Endothelial cell of umbilical vein (primary cell): ENCODE measurements at regions not wholly inside any gene's neighbourhood (a gene's known extent, or its start where the extent isn't known, plus 50 kb on each side); places are given as distances from the start of the nearest gene placed in this dataset.

Source experiments
- BruUV-seq: library from RNA; stranded (reverse); fragments of 400-500 nt; replicated peaks from 2 replicates; lab custom pipeline; 2021; lab: Mats Ljungman, UMichigan
- CTCF ChIA-PET: fragments of 300-600, 350-600 bp; sonication (Branson Sonifier 250); formaldehyde crosslinking; loops from one replicate; lab custom pipeline; 2021; ENCODE audit warnings: antibody characterized with exemption, inconsistent platforms; lab: Charles Lee
- POLR2A ChIA-PET: fragments of 300-600, 350-600 bp; sonication (Branson Sonifier 250); formaldehyde crosslinking; loops from one replicate; lab custom pipeline; 2021; ENCODE audit warnings: antibody characterized with exemption, inconsistent platforms; lab: Charles Lee
- DNase-seq: peaks from one replicate; pipeline ENCODE4 v3.0.0-alpha.2; 2011; ENCODE audit warnings: low read depth, low spot score
- FAIRE-seq: peaks from 2 replicates; lab custom pipeline; 2011; peaks lifted over from hg19 to GRCh38; lab: Jason Lieb, UNC
- H2AFZ ChIP-seq: 2 replicates; pipeline ENCODE4 v1.6.0; 2012; ENCODE audit warnings: low read depth, low read length, control low read depth, inconsistent platforms
- H3K27ac ChIP-seq: 2 replicates; pipeline ENCODE4 v1.5.1; 2011; ENCODE audit warnings: low read depth, mild to moderate bottlenecking, control low read depth, low read length, moderate library complexity; ENCODE audit not compliant: insufficient read depth
- H3K27me3 ChIP-seq, 2 experiments: 2 replicates each; pipeline versions ENCODE4 v1.6.0 to v1.6.1; 2011; ENCODE audit warnings: low read length in 2 of 2, mixed read lengths in 1 of 2; ENCODE audit not compliant: control insufficient read depth in 2 of 2, insufficient read depth in 2 of 2
- H3K36me3 ChIP-seq, 2 experiments: 2 replicates in 1 of 2; 3 replicates in 1 of 2; pipeline ENCODE4 v1.5.1; 2011; ENCODE audit warnings: low read length in 2 of 2, mild to moderate bottlenecking in 1 of 2, moderate library complexity in 1 of 2; ENCODE audit not compliant: control insufficient read depth in 2 of 2, insufficient read depth in 2 of 2; ENCODE audit errors: extremely low read depth in 1 of 2
- H3K4me1 ChIP-seq: 3 replicates; pipeline ENCODE4 v1.5.1; 2011; ENCODE audit warnings: mild to moderate bottlenecking, low read length; ENCODE audit not compliant: control insufficient read depth, insufficient read depth; ENCODE audit errors: extremely low read depth
- H3K4me2 ChIP-seq: 2 replicates; pipeline ENCODE4 v1.6.1; 2011; ENCODE audit warnings: low read length, control low read depth, mixed read lengths; ENCODE audit not compliant: insufficient read depth
- H3K4me3 ChIP-seq, 3 experiments: fragments of 200-600 bp in 1 of 3; sonication (generic), shearing (Covaris generic) in 1 of 3; replicated peaks in 1 of 3; 2 replicates each; pipeline ENCODE4 v1.5.1; 2011 to 2016; ENCODE audit warnings: control low read depth in 3 of 3, low read length in 3 of 3, mild to moderate bottlenecking in 2 of 3, inconsistent platforms in 1 of 3, low read depth in 1 of 3, moderate library complexity in 1 of 3; ENCODE audit not compliant: insufficient read depth in 1 of 3
- H3K79me2 ChIP-seq: 2 replicates; pipeline ENCODE4 v1.6.0; 2012; ENCODE audit warnings: low read length, inconsistent platforms; ENCODE audit not compliant: control insufficient read depth, insufficient read depth
- H3K9ac ChIP-seq: replicated peaks from 2 replicates; pipeline ENCODE3; 2011; ENCODE audit warnings: low read length, control low read depth; ENCODE audit not compliant: insufficient read depth; ENCODE audit errors: extremely low read depth
- H3K9me1 ChIP-seq: replicated peaks from 3 replicates; pipeline ENCODE4 v1.6.0; 2011; ENCODE audit warnings: mild to moderate bottlenecking, low read length; ENCODE audit not compliant: control insufficient read depth, insufficient read depth; ENCODE audit errors: extremely low read depth
- H3K9me3 ChIP-seq: replicated peaks from 2 replicates; pipeline ENCODE4 v1.5.1; 2012; ENCODE audit warnings: low read length, inconsistent platforms; ENCODE audit not compliant: control insufficient read depth, insufficient read depth
- H4K20me1 ChIP-seq: replicated peaks from 2 replicates; pipeline ENCODE3; 2011; ENCODE audit warnings: mild to moderate bottlenecking, low read length; ENCODE audit not compliant: control insufficient read depth, insufficient read depth; ENCODE audit errors: extremely low read depth
- EZH2 ChIP-seq: IDR thresholded peaks from 2 replicates; pipeline ENCODE4 v1.6.1; 2012; ENCODE audit warnings: borderline replicate concordance, low read depth, mild to moderate bottlenecking, moderate library complexity, low read length, inconsistent platforms; ENCODE audit not compliant: severe bottlenecking
- FOS ChIP-seq: IDR thresholded peaks from 2 replicates; pipeline ENCODE4 v1.6.1; 2011; ENCODE audit warnings: mild to moderate bottlenecking, low read length, moderate library complexity, borderline replicate concordance; ENCODE audit not compliant: insufficient read depth
- GATA2 ChIP-seq: IDR thresholded peaks from 2 replicates; pipeline ENCODE4 v1.7.0; 2011; ENCODE audit warnings: low read depth, mild to moderate bottlenecking, moderate library complexity, mixed read lengths, low read length; ENCODE audit not compliant: insufficient read length, insufficient read depth
- JUN ChIP-seq: IDR thresholded peaks from 2 replicates; pipeline ENCODE4 v1.6.1; 2011; ENCODE audit warnings: borderline replicate concordance, low read depth; ENCODE audit not compliant: insufficient read length, insufficient read depth
- MYC ChIP-seq: IDR thresholded peaks from one replicate; pipeline ENCODE4 v1.6.1; 2011; ENCODE audit warnings: mild to moderate bottlenecking, low read depth, low read length
- POLR2A ChIP-seq: IDR thresholded peaks from 2 replicates; pipeline ENCODE4 v1.6.1; 2012; ENCODE audit warnings: low read depth, mild to moderate bottlenecking, control low read depth, low read length
- POLR2AphosphoS5 ChIP-seq: IDR thresholded peaks from 2 replicates; pipeline ENCODE4 v1.6.1; 2012; ENCODE audit warnings: low read depth, mild to moderate bottlenecking, control low read depth, low read length, moderate library complexity; ENCODE audit not compliant: insufficient read depth
- dilution Hi-C: fragments of 300-500 bp; cut with MboI; formaldehyde crosslinking; loops from one replicate; pipeline ENCODE4 v1.15.0; 2019; ENCODE audit warnings: low sequenced_read_pairs; ENCODE audit not compliant: extremely low pct_ligation_motif_present
- intact Hi-C: fragments of 100-400 bp; cut with micrococcal nuclease; formaldehyde crosslinking; loops from one replicate; pipeline ENCODE4 v1.10.0; 2022
- TF ChIP-seq, protein P1 (sequence below): IDR thresholded peaks from 2 replicates; pipeline ENCODE4 v1.6.1; 2011; ENCODE audit not compliant: insufficient read depth, insufficient read length
- TF ChIP-seq, protein P2 (sequence below), 2 donors: IDR thresholded peaks; 1 replicate in 1 of 2; 2 replicates in 1 of 2; pipeline ENCODE4 v1.5.1; 2011; ENCODE audit warnings: low read length in 2 of 2, mild to moderate bottlenecking in 2 of 2, moderate library complexity in 2 of 2, control low read depth in 1 of 2, inconsistent platforms in 1 of 2, low read depth in 1 of 2; ENCODE audit not compliant: insufficient read depth in 1 of 2; ENCODE audit errors: extremely low read depth in 1 of 2

DNA sequence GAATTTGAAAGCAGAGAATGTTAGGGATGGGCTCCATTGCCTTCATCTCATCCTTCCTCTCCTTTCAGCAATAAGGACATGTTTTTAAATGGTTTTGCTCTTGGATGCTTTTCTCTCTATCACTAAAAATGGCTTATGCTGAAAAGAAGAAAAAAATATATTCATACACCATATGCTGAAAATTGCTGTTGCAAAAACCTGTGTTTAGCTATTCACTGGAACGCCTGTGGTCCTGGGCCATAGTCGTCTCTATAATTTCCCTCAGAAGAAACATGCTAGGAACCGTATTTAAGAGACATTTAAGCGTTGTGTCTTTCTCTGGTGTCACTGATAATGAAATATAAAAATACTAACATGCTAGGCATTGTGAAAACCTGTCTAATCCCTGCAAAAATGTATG is 324.9 kb downstream of the TSN start:
- FAIRE-seq (no peak), DNase-seq (no peak)
- Histone ChIP-seq H4K20me1 (no peaks in the 10 kb centered on the region), H3K9me1 (no peaks in the 10 kb centered on the region), H3K9ac (no peak overlapping the region), H3K9me3 (no peaks in the 10 kb centered on the region), H3K4me2 (no peak overlapping the region), H3K79me2 (no peaks in the 10 kb centered on the region), H3K4me1 (no peaks in the 10 kb centered on the region), H3K27me3 (no peaks in the 10 kb centered on the region), H3K36me3 (no peaks in the 10 kb centered on the region), H3K27ac (no peak overlapping the region), H3K4me3 (no peak overlapping the region), H2AFZ (no peak overlapping the region)
- no peak for TF ChIP-seq FOS
- no peak for TF ChIP-seq EZH2
- TF ChIP-seq MYC, result no peak
- TF ChIP-seq POLR2AphosphoS5, result no peak
- dilution Hi-C loops (no loop called here), intact Hi-C loops (no loop called here)
- BruUV-seq, result no TSS peak
- CTCF ChIA-PET, result no interaction called here
- POLR2A ChIA-PET, result no interaction called here

DNA sequence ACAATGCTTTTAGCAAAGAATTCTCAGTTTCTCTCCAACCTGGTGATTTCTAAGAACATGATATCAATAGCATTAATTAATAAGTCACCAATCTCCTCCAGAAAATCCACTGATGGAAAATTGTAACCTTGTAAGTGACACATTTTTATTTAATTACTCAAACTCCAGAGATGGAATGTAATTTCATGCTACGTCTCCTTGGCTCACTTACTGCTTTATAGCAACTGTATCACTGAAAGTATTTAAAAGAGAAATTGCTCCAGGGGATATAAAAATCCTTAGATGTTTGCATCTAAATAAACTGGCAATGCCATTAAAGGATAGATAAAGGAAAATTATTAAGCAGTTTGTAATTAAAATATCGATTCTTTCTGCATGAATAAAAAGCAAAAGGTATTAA is 325.4 kb downstream of the TSN start:
- H3K4me3 ChIP-seq, result no peak overlapping the region
- H2AFZ ChIP-seq, result no peak overlapping the region
- DNase-seq (no peak), FAIRE-seq (no peak)
- ChIA-PET CTCF (no interaction called here), POLR2A (no interaction called here)
- H3K9ac ChIP-seq, result no peak overlapping the region
- H4K20me1 ChIP-seq, result no peaks in the 10 kb centered on the region
- H3K4me2 ChIP-seq, result no peak overlapping the region
- H3K9me3 ChIP-seq, result no peaks in the 10 kb centered on the region
- BruUV-seq, result no TSS peak
- TF ChIP-seq POLR2A, result no peak
- TF ChIP-seq, protein P1, sequence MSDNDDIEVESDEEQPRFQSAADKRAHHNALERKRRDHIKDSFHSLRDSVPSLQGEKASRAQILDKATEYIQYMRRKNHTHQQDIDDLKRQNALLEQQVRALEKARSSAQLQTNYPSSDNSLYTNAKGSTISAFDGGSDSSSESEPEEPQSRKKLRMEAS, result no peak
- TF ChIP-seq, protein P2, sequence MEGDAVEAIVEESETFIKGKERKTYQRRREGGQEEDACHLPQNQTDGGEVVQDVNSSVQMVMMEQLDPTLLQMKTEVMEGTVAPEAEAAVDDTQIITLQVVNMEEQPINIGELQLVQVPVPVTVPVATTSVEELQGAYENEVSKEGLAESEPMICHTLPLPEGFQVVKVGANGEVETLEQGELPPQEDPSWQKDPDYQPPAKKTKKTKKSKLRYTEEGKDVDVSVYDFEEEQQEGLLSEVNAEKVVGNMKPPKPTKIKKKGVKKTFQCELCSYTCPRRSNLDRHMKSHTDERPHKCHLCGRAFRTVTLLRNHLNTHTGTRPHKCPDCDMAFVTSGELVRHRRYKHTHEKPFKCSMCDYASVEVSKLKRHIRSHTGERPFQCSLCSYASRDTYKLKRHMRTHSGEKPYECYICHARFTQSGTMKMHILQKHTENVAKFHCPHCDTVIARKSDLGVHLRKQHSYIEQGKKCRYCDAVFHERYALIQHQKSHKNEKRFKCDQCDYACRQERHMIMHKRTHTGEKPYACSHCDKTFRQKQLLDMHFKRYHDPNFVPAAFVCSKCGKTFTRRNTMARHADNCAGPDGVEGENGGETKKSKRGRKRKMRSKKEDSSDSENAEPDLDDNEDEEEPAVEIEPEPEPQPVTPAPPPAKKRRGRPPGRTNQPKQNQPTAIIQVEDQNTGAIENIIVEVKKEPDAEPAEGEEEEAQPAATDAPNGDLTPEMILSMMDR (IDR thresholded peaks at IDR 0.05; ENCODE audit: extremely low read depth in 1 of 2, insufficient read depth in 1 of 2, low read depth in 1 of 2, low read length in 2 of 2), result no peak
- no peak for TF ChIP-seq GATA2
- TF ChIP-seq JUN, result no peak
- no peak for TF ChIP-seq FOS
- no peak for TF ChIP-seq POLR2AphosphoS5
- no peak for TF ChIP-seq MYC
- TF ChIP-seq EZH2, result no peak
- no peak overlapping the region for H3K27ac ChIP-seq
- no peaks in the 10 kb centered on the region for H3K4me1 ChIP-seq
- no peaks in the 10 kb centered on the region for H3K79me2 ChIP-seq
- intact Hi-C loops (no loop called here), dilution Hi-C loops (no loop called here)
- no peaks in the 10 kb centered on the region for H3K27me3 ChIP-seq
- H3K36me3 ChIP-seq, result no peaks in the 10 kb centered on the region
- H3K9me1 ChIP-seq, result no peaks in the 10 kb centered on the region
